GM10248 (cell line): ENCODE measurements at regions not wholly inside any gene's neighbourhood (a gene's known extent, or its start where the extent isn't known, plus 50 kb on each side); places are given as distances from the start of the nearest gene placed in this dataset.

Source experiments
- CTCF ChIA-PET: fragments of 300-600 bp; sonication (Branson Sonifier 250); formaldehyde crosslinking; extraction: SDS; loops from one replicate; lab custom pipeline; 2021; ENCODE audit warnings: antibody characterized with exemption; lab: Yijun Ruan, JAX
- POLR2A ChIA-PET: fragments of 350-650 bp; sonication (Branson Sonifier 250); formaldehyde crosslinking; extraction: SDS; loops from one replicate; lab custom pipeline; 2020; ENCODE audit warnings: antibody characterized with exemption; lab: Yijun Ruan, JAX
- DNase-seq: peaks from one replicate; pipeline ENCODE4 v3.0.0; 2012; ENCODE audit errors: extremely low spot score
- TF ChIP-seq, protein P1 (sequence below): IDR thresholded peaks from 2 replicates; pipeline ENCODE4 v1.5.1; 2012; ENCODE audit warnings: mild to moderate bottlenecking, low read depth; ENCODE audit errors: extremely low read depth, missing control alignments, control extremely low read depth

DNA sequence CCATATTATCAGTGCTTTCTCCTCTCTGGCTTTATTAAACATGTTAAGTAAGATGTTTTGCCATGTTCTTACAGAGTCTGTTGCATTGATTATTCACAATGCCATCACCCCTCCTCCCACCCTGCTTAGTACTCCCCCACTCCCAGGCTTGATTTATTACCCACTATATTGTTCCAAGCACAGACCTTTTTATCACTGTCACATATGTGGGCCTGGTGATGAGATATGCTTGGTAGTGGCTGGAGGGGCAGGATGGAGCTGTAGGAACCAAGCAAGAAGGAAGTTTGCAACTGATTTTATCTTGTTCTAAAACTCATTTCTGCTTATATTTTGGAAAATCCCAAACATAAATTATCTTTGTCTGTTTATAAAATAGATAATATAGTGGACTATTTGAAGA lies 748.2 kb upstream of the CELF4 start:
- TF ChIP-seq, protein P1, sequence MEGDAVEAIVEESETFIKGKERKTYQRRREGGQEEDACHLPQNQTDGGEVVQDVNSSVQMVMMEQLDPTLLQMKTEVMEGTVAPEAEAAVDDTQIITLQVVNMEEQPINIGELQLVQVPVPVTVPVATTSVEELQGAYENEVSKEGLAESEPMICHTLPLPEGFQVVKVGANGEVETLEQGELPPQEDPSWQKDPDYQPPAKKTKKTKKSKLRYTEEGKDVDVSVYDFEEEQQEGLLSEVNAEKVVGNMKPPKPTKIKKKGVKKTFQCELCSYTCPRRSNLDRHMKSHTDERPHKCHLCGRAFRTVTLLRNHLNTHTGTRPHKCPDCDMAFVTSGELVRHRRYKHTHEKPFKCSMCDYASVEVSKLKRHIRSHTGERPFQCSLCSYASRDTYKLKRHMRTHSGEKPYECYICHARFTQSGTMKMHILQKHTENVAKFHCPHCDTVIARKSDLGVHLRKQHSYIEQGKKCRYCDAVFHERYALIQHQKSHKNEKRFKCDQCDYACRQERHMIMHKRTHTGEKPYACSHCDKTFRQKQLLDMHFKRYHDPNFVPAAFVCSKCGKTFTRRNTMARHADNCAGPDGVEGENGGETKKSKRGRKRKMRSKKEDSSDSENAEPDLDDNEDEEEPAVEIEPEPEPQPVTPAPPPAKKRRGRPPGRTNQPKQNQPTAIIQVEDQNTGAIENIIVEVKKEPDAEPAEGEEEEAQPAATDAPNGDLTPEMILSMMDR, result no peak
- no peak for DNase-seq
- CTCF ChIA-PET, result no interaction called here
- POLR2A ChIA-PET, result no interaction called here

DNA sequence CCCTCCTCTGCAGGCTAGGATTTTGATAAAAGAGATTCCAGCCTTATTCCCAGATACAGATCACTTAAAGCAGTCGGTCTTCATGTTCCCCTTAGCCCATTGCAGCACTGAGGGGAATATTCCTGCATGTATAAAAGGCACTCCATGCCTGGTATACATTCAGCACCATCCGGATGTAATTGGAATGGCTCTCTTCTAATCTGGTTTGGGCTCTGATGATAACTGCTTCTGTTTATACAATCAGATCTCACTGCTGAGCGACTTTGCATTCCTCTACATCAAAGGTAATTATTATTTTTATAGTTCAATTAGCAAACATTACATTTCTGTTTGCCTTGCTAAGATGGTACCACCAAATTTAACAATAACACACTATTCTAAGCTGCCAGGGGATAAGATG lies 746.9 kb upstream of the CELF4 start:
- ChIA-PET CTCF (no interaction called here), POLR2A (no interaction called here)
- DNase-seq, result no peak

DNA sequence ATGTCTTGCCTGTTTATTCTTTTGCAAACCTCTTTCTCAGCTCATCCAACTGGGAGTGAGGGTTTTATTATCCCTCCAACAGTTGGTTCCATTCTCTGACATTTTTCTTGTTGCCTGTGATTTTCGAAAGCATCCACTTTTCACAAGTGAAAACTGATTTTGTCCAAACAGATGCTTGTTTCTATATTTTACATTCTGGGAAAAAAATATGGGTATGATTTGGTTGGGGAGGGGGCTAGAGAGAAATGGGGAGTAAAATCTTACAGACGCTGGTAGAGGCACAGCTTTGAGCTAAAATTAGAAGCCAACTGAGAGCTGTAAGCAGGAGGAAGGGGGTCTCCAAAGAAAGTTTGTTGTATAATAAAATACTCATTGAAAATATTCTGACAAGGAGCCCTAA lies 745.3 kb upstream of the CELF4 start:
- no peak for DNase-seq
- ChIA-PET CTCF (no interaction called here), POLR2A (no interaction called here)
- TF ChIP-seq, protein P1, result no peak

More for the DNA sequence above, 746.9 kb upstream of the CELF4 start:
- TF ChIP-seq, protein P1, result no peak

DNA sequence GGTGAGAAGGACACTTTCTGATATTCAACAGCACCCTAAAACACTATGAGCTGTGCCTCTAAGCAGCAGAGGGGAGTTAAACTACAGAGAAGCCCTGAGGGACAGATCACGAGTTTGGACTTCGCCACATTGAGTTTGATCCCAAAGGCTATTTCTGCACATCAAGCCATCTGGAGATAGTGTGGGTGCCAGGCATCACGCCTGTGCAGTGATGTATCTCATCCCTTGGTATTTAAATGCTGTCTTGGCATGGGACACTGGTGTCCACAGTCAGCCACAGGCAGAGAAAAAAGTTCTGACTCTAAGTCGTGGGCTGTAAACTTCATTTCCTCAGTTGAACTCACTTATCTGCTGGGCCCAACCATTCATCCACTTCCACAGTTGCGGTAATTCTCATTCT lies 742.3 kb upstream of the CELF4 start:
- TF ChIP-seq, protein P1, result no peak
- DNase-seq, result no peak
- POLR2A ChIA-PET, result no interaction called here
- CTCF ChIA-PET, result no interaction called here

DNA sequence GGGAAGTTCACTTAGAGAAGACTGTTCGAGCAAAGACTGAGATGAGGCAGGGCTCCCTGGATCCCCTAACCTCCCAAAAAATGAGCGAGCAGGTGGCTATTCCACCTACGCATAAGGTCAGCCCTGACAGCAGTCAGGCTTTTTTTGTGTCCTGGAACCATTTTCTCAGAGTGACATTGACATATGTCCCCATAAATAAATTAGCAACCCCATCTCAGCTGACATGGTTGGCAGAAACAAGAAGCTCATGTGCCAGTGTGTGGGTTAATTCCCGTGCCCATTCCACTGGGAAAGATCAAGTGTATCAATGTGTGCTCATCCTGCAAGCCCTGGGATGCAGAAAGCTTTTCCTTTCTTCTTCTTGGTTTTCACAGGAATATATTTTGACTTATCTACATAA lies 740.4 kb upstream of the CELF4 start:
- no peak for DNase-seq
- CTCF ChIA-PET, result interaction anchor here (1.6 to 1.8 kb wide), 2 partner anchors 8 to 10 kb away, joined by 3 to 5 read pairs; no protein-coding TSS in a partner anchor
- TF ChIP-seq, protein P1, result no peak
- POLR2A ChIA-PET, result no interaction called here

DNA sequence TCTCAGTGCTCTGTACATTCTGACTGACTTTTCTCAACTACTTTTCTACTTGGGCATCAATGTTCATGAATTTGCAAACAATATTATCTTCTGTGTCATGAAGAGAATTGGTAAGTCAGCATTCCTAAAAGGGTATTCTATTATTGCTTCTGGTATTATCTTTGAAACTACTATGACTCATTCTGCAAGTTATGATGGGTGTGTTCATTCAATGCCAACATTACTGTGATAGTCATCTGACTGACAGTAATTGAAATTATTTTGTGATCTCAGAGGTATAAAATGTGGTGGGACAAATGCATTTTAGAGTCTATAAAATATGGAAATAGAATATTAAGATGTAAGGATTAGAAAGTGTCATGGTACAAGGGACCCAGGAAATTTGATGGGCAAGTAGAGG lies 736.0 kb upstream of the CELF4 start:
- TF ChIP-seq, protein P1, result no peak
- DNase-seq, result no peak
- CTCF ChIA-PET, result no interaction called here
- POLR2A ChIA-PET, result no interaction called here

DNA sequence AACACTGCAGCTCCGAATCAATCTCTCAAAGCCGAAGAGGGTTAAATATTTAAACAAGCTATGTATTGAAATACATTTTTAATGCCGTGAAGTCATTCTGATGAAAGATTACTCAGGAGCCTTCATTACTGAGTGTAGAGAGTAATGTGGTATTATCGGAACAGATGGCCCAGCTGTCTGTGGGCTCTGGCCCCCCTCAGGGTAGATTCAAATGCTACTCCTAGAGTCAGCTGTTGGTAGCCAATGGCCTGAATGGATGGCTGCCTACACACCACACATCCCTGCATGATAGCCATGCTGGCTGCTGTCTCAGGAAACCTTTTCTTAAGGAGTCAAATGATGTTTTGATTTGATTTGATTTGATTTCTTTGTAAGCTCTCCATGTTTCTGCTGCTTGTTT lies 732.3 kb upstream of the CELF4 start:
- TF ChIP-seq, protein P1, result no peak
- ChIA-PET CTCF (interaction anchor here (1.0 to 1.7 kb wide), 2 partner anchors 9 to 18 kb away, joined by 4 to 5 read pairs; no protein-coding TSS in a partner anchor), POLR2A (no interaction called here)
- DNase-seq, result no peak
